ENCODE measurements at regions not wholly inside any gene's neighbourhood (a gene's known extent, or its start where the extent isn't known, plus 50 kb on each side); places are given as distances from the start of the nearest gene placed in this dataset.

DNA sequence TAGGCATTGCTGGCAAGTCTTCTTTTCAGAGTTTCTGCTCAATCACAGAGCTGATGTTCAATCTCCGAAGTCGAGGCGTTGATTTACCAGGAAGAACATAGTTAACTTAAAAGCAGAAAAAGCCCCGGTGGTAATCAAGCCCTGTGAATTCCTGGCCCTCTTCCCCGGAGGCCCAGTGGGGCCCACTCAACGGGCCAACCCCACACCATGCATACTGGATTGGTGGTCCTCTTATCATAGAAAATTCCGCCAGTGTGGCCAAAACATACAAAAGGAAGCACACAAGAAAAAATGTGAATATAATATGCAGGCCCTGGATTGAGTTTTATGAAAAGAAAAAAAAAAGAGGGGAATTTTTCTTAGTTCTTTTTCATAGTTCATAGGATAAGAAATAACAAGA, 873.0 kb upstream of the NR2F2 start:
- Histone ChIP-seq H3K9me3 (replicated peaks; ENCODE audit: low read length) (no peaks in the 10 kb centered on the region), H3K9ac (ENCODE audit: low read depth, low read length) (no peak overlapping the region), H3K4me2 (ENCODE audit: low read length) (no peak overlapping the region), H3K36me3 (ENCODE audit: insufficient read depth, low read length) (no peaks in the 10 kb centered on the region), H3K27me3 (ENCODE audit: control insufficient read depth, insufficient read depth, low read length) (no peaks in the 10 kb centered on the region), H3K4me1 (ENCODE audit: control insufficient read depth, insufficient read depth, low read length) (no peaks in the 10 kb centered on the region), H3K4me3 (ENCODE audit: low read length) (no peak overlapping the region)

DNA sequence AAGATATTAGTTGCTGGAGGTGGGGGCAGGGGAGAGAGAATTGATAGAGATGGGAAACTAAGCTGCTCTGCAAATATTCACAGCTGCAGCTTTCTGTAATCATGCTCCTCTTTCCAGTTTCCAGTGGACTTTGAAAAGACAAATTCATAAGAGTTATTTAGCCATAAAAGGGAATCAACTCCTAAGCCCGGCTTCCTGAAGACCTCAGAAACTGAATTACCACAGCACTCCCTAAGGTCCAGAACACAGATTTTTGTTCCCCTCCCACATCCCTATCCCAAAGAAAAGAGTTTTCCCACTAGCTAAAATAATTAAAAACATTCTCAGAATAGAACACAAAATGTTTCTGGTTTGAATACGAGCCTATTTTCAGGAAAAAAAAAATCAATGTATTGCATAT, 871.8 kb upstream of the NR2F2 start:
- Histone ChIP-seq H3K9me3 (replicated peaks; ENCODE audit: low read length) (no peaks in the 10 kb centered on the region), H3K4me1 (ENCODE audit: control insufficient read depth, insufficient read depth, low read length) (no peaks in the 10 kb centered on the region), H3K4me2 (ENCODE audit: low read length) (no peak overlapping the region), H3K9ac (ENCODE audit: low read depth, low read length) (no peak overlapping the region), H3K36me3 (ENCODE audit: insufficient read depth, low read length) (no peaks in the 10 kb centered on the region), H3K27me3 (ENCODE audit: control insufficient read depth, insufficient read depth, low read length) (no peaks in the 10 kb centered on the region), H3K4me3 (ENCODE audit: low read length) (no peak overlapping the region)

DNA sequence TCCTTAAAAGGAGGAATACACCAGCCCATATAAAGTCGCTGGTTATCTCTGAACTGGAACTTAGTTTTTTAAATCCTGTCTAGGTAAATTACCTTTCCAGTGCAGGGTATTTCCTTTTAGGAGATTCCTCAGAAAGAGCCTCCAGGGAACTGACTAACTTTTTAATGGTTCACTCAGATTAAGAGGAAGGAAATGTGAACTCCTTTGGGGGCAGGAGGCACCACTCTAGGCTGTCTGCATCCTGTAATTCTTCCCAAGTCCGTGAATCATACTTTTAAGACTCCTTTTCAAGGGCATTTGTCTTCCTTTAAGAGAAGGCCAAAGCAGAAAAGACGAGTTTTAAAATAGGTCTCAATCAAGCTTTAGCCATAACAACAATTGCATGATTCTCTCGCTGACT, 871.2 kb upstream of the NR2F2 start:
- Histone ChIP-seq H3K4me3 (ENCODE audit: low read length) (no peak overlapping the region), H3K9ac (ENCODE audit: low read depth, low read length) (no peak overlapping the region), H3K36me3 (ENCODE audit: insufficient read depth, low read length) (no peaks in the 10 kb centered on the region), H3K27me3 (ENCODE audit: control insufficient read depth, insufficient read depth, low read length) (no peaks in the 10 kb centered on the region), H3K4me2 (ENCODE audit: low read length) (no peak overlapping the region), H3K4me1 (ENCODE audit: control insufficient read depth, insufficient read depth, low read length) (no peaks in the 10 kb centered on the region), H3K9me3 (replicated peaks; ENCODE audit: low read length) (no peaks in the 10 kb centered on the region)

DNA sequence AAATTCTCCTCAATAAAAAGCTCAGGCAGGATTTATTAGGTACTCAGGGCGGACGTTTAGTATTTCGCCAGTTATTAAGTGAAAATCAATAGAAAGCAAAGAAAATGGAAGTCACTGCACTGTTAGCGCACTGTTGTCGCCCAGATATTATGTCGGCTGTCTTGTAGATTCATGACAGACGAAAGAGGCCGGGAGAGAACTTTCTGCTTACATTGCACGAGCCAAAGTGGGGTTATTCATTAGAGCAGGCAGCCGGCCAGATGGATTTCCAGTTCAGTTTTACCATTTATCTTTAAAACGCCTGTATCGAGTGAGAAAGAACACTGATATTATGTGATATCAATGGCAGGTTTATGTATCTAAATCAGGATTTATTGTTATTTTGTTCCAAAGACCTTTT, 866.0 kb upstream of the NR2F2 start:
- Histone ChIP-seq H3K4me2 (ENCODE audit: low read length) (no peak overlapping the region), H3K36me3 (ENCODE audit: insufficient read depth, low read length) (no peaks in the 10 kb centered on the region), H3K9ac (ENCODE audit: low read depth, low read length) (no peak overlapping the region), H3K4me3 (ENCODE audit: low read length) (no peak overlapping the region), H3K27me3 (ENCODE audit: control insufficient read depth, insufficient read depth, low read length) (no peaks in the 10 kb centered on the region), H3K4me1 (ENCODE audit: control insufficient read depth, insufficient read depth, low read length) (no peaks in the 10 kb centered on the region), H3K9me3 (replicated peaks; ENCODE audit: low read length) (no peaks in the 10 kb centered on the region)

DNA sequence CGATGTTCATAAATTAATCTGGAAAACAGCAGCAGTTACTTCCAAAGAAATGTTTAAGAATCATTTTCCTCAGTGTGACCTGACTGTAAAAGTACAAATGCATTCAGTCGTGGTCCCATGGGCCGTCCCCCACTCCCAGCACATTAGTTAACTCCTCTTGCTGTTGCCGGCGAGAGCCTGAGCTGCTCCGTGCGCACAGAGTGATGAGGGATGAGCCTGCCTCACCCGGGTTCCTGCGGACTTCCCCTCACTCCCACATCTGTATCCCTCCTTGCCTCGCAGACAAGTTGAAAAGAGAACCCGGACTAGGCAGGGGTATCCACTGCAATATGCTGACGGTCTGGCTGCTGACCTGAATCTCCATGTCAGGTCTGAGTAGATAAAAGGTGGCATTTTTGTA, 861.7 kb upstream of the NR2F2 start:
- Histone ChIP-seq H3K9me3 (replicated peaks; ENCODE audit: low read length) (no peaks in the 10 kb centered on the region), H3K9ac (ENCODE audit: low read depth, low read length) (no peak overlapping the region), H3K36me3 (ENCODE audit: insufficient read depth, low read length) (no peaks in the 10 kb centered on the region), H3K4me3 (ENCODE audit: low read length) (no peak overlapping the region), H3K4me1 (ENCODE audit: control insufficient read depth, insufficient read depth, low read length) (peaks cover 13% of the 10 kb centered on the region), H3K27me3 (ENCODE audit: control insufficient read depth, insufficient read depth, low read length) (no peaks in the 10 kb centered on the region), H3K4me2 (ENCODE audit: low read length) (no peak overlapping the region)

DNA sequence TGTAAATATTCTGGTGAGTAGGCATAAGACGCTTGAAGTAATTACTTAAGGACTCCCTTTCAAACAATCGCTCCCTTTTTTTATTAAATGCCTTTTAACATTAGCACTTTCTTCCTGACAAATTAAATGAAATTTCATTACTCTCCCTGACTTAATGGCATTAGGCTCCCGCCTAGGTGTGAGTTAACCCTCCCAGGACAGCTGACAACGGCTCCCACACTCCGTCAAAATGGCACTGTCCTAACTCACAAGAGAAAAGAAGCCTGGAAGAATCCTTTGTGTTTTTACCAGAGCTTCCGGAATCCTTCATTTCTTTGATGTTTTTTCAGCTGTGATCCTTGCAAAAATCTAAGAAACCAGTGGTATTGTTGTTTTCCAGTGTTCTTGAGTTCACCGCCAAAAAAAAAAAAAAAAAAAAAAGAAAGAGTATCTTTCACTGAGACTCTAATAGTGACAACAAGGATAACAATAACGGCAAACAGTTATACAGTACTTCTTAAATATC, 861.0 kb upstream of the NR2F2 start:
- H3K4me3 ChIP-seq (ENCODE audit: low read length) = no peak overlapping the region
- no peak overlapping the region for H3K4me2 ChIP-seq (ENCODE audit: low read length)
- no peaks in the 10 kb centered on the region for H3K36me3 ChIP-seq (ENCODE audit: insufficient read depth, low read length)
- H3K27me3 ChIP-seq (ENCODE audit: control insufficient read depth, insufficient read depth, low read length) = no peaks in the 10 kb centered on the region
- peaks cover 13% of the 10 kb centered on the region for H3K4me1 ChIP-seq (ENCODE audit: control insufficient read depth, insufficient read depth, low read length)
- no peak overlapping the region for H3K9ac ChIP-seq (ENCODE audit: low read depth, low read length)
- no peaks in the 10 kb centered on the region for H3K9me3 ChIP-seq (replicated peaks; ENCODE audit: low read length)

DNA sequence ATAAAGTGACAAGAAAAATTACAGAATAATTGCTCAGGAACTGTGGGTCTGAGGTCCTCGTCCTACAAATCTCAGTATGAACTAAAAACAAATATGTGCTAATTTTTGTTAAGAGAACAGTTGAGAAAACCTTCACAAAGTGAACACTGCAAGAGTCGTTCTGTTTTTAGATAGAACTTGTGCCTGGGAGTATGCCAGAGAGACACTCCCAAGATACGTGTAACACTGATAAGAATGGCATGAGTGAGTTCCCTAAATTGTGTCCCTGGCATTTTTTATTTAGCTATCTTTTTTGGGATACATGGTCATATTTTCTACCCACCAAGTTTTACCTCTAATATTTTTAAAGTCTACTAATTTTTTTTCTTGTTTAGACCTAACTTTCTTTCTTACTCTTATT, 860.0 kb upstream of the NR2F2 start:
- Histone ChIP-seq H3K4me3 (ENCODE audit: low read length) (no peak overlapping the region), H3K9ac (ENCODE audit: low read depth, low read length) (no peak overlapping the region), H3K4me2 (ENCODE audit: low read length) (no peak overlapping the region)

DNA sequence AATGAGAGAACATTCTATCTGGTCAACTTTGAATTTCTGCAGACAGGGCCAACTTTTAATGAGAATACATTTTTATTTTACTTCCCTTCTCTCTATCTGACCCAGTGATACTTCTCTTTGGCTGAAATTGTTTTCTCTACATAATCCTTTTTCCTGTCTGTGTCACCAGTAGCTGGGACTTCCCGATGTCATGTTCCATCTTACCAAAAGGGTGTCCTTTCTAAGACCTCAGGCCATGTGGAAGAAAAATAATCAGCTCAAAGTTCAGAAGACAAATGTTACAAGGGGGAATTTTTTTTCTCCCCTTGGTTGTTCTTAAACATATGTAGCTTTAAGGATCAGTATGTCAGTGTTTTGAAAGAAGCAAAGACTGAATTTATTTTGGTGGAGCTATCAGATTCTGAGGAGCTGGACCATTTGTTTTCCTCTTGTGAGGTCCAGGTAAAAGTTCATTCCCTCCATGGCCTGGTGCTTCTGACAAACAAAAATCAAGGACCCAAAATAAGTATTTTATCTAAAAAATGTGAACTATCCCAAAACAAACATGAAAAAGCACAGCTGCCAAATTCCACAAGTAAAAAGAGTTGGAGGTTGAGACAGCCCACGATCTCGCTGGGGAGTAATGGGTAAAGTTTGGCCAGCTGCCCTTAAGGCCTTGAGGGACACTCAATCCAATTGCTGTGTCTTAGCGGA, 859.4 kb upstream of the NR2F2 start:
- H3K27me3 ChIP-seq (ENCODE audit: control insufficient read depth, insufficient read depth, low read length) = no peaks in the 10 kb centered on the region
- H3K4me1 ChIP-seq (ENCODE audit: control insufficient read depth, insufficient read depth, low read length) = peaks cover 13% of the 10 kb centered on the region
- no peaks in the 10 kb centered on the region for H3K36me3 ChIP-seq (ENCODE audit: insufficient read depth, low read length)
- H3K4me2 ChIP-seq (ENCODE audit: low read length) = no peak overlapping the region
- H3K9ac ChIP-seq (ENCODE audit: low read depth, low read length) = no peak overlapping the region
- no peak overlapping the region for H3K4me3 ChIP-seq (ENCODE audit: low read length)
- no peaks in the 10 kb centered on the region for H3K9me3 ChIP-seq (replicated peaks; ENCODE audit: low read length)

More for the DNA sequence above, 860.0 kb upstream of the NR2F2 start:
- H3K9me3 ChIP-seq (replicated peaks; ENCODE audit: low read length) = no peaks in the 10 kb centered on the region
- H3K36me3 ChIP-seq (ENCODE audit: insufficient read depth, low read length) = no peaks in the 10 kb centered on the region
- H3K4me1 ChIP-seq (ENCODE audit: control insufficient read depth, insufficient read depth, low read length) = peaks cover 13% of the 10 kb centered on the region
- H3K27me3 ChIP-seq (ENCODE audit: control insufficient read depth, insufficient read depth, low read length) = no peaks in the 10 kb centered on the region

DNA sequence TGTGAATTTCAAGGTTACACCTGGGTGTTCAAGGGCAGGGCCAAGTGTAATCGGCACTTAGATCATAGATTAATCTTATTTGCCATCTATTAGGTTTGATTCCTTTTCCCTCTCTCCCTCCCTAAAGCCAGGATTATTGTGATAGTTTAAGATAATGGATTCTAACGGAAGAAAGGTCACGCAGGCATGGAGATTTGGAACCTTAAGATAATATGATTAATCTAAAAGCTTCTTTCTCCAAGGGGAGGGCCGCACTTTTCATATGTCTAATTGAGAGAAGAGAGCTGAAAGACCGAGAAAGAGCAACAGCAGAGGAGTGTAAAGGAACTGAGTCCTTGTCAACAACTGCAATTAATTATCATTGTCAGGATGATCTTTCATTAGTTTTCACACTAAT, 858.8 kb upstream of the NR2F2 start:
- no peaks in the 10 kb centered on the region for H3K27me3 ChIP-seq (ENCODE audit: control insufficient read depth, insufficient read depth, low read length)
- no peak overlapping the region for H3K9ac ChIP-seq (ENCODE audit: low read depth, low read length)
- H3K4me2 ChIP-seq (ENCODE audit: low read length) = no peak overlapping the region
- no peaks in the 10 kb centered on the region for H3K9me3 ChIP-seq (replicated peaks; ENCODE audit: low read length)
- H3K4me3 ChIP-seq (ENCODE audit: low read length) = no peak overlapping the region
- peaks cover 13% of the 10 kb centered on the region for H3K4me1 ChIP-seq (ENCODE audit: control insufficient read depth, insufficient read depth, low read length)
- no peaks in the 10 kb centered on the region for H3K36me3 ChIP-seq (ENCODE audit: insufficient read depth, low read length)

DNA sequence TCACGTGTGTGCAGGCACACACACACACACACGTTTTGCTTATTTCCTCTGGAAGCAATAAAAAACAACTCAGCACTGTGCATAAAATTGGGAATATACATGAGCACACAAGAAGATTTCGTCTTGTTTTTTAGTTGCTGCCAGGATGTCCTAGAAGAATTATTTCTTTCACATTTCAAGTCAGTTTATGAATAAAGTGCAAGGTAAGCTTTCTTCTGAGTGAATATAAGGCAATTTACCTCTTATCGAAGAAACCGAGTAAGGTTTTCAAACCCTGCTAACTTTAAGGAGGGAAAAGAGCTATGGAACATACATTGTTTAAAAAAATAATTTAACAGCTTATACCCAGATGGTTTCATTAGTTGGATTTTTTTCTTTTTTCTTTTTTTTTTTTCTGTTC, 855.4 kb upstream of the NR2F2 start:
- Histone ChIP-seq H3K4me2 (ENCODE audit: low read length) (no peak overlapping the region), H3K27me3 (ENCODE audit: control insufficient read depth, insufficient read depth, low read length) (no peaks in the 10 kb centered on the region), H3K9ac (ENCODE audit: low read depth, low read length) (no peak overlapping the region), H3K36me3 (ENCODE audit: insufficient read depth, low read length) (no peaks in the 10 kb centered on the region), H3K4me3 (ENCODE audit: low read length) (no peak overlapping the region), H3K9me3 (replicated peaks; ENCODE audit: low read length) (no peaks in the 10 kb centered on the region), H3K4me1 (ENCODE audit: control insufficient read depth, insufficient read depth, low read length) (peaks cover 13% of the 10 kb centered on the region)

DNA sequence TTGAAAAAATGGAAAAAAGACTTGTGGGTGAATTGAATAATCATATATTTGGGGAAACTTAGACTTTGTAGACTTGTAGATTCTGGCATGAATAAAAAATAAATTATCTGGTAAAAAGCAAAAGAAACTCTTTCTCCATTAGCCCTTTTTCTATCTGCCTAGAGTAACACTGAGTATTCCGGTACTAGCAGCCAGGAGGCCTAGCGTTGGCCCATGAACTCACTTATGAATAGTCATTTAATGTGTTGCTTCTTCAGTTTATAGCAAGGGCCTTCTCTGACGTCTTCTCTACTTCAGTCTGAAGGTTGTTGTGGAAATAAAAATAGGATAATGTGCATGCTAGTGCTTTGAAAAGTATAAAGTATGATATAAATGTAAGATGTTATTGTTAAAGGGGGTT, 851.2 kb upstream of the NR2F2 start:
- Histone ChIP-seq H3K9ac (ENCODE audit: low read depth, low read length) (no peak overlapping the region), H3K4me3 (ENCODE audit: low read length) (no peak overlapping the region), H3K4me2 (ENCODE audit: low read length) (no peak overlapping the region), H3K36me3 (ENCODE audit: insufficient read depth, low read length) (no peaks in the 10 kb centered on the region), H3K27me3 (ENCODE audit: control insufficient read depth, insufficient read depth, low read length) (no peaks in the 10 kb centered on the region), H3K9me3 (replicated peaks; ENCODE audit: low read length) (no peaks in the 10 kb centered on the region), H3K4me1 (ENCODE audit: control insufficient read depth, insufficient read depth, low read length) (no peaks in the 10 kb centered on the region)

DNA sequence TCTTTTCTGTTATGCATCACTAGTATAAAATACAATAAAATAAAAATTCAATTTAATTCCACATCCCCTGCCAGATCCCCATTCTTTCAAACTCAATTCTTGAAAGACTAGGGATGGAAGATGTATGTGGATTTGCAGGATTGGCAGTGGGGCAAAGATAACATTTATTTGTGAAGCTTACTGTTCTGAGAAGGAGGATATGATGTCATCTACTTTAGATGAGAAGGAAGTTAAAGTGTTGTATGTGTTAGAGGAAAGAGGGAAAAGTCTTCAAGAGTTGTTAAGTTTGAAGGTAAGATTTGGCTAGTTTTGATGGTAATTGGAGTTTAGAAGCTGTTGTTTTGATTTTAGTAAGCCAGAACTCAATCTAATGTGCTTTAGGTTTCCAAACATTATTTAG, 845.1 kb upstream of the NR2F2 start:
- no peaks in the 10 kb centered on the region for H3K27me3 ChIP-seq (ENCODE audit: control insufficient read depth, insufficient read depth, low read length)
- H3K9ac ChIP-seq (ENCODE audit: low read depth, low read length) = no peak overlapping the region
- no peak overlapping the region for H3K4me2 ChIP-seq (ENCODE audit: low read length)
- no peaks in the 10 kb centered on the region for H3K4me1 ChIP-seq (ENCODE audit: control insufficient read depth, insufficient read depth, low read length)
- H3K9me3 ChIP-seq (replicated peaks; ENCODE audit: low read length) = no peaks in the 10 kb centered on the region
- H3K36me3 ChIP-seq (ENCODE audit: insufficient read depth, low read length) = no peaks in the 10 kb centered on the region
- no peak overlapping the region for H3K4me3 ChIP-seq (ENCODE audit: low read length)
